ENCODE measurements at regions not wholly inside any gene's neighbourhood (a gene's known extent, or its start where the extent isn't known, plus 50 kb on each side); places are given as distances from the start of the nearest gene placed in this dataset.
"Not testable (repeated sequence)": the region's sequence is repeated elsewhere in the genome, so short reads cannot be mapped to it uniquely, and the experiment has no call there.

DNA sequence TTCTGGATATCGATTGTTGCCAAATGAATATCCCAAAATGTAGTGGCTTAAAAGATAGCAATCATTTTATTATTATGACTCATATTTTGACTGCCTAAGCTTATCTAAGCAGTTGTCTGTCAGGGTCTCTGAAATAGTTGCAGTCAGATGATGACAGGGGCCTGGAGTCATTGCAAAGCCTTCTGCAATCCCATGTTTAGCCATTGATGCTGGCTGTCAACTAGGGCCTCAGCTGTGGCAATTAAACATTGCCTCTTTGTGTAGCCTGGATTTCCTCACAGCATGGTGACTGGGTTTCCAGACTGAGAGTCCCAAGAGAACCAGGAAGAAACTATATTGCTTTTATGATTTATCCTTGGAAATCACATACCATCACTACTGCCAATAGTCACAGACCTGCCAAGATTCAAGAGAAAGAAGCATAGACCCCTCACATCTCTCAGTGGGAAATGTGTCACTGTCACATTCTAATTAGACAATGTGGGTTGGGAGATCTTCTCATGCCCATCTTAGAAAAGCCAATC, 227.3 kb upstream of the NOCT start:
- no peak overlapping the region for H3K27ac Mint-ChIP-seq (ENCODE audit: unreplicated experiment)
- DNase-seq (ENCODE audit: low read depth, low spot score) = no peak
- no peaks in the 10 kb centered on the region for H3K27me3 Mint-ChIP-seq (ENCODE audit: low read depth)
- no peaks in the 10 kb centered on the region for H3K4me1 Mint-ChIP-seq
- H3K9me3 Mint-ChIP-seq = no peaks in the 10 kb centered on the region
- TF ChIP-seq, protein P1, sequence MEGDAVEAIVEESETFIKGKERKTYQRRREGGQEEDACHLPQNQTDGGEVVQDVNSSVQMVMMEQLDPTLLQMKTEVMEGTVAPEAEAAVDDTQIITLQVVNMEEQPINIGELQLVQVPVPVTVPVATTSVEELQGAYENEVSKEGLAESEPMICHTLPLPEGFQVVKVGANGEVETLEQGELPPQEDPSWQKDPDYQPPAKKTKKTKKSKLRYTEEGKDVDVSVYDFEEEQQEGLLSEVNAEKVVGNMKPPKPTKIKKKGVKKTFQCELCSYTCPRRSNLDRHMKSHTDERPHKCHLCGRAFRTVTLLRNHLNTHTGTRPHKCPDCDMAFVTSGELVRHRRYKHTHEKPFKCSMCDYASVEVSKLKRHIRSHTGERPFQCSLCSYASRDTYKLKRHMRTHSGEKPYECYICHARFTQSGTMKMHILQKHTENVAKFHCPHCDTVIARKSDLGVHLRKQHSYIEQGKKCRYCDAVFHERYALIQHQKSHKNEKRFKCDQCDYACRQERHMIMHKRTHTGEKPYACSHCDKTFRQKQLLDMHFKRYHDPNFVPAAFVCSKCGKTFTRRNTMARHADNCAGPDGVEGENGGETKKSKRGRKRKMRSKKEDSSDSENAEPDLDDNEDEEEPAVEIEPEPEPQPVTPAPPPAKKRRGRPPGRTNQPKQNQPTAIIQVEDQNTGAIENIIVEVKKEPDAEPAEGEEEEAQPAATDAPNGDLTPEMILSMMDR (conservative IDR thresholded peaks at IDR 0.05) = no peak
- no peak overlapping the region for H3K4me3 Mint-ChIP-seq
- no peaks in the 10 kb centered on the region for H3K36me3 Mint-ChIP-seq (ENCODE audit: low read depth)

DNA sequence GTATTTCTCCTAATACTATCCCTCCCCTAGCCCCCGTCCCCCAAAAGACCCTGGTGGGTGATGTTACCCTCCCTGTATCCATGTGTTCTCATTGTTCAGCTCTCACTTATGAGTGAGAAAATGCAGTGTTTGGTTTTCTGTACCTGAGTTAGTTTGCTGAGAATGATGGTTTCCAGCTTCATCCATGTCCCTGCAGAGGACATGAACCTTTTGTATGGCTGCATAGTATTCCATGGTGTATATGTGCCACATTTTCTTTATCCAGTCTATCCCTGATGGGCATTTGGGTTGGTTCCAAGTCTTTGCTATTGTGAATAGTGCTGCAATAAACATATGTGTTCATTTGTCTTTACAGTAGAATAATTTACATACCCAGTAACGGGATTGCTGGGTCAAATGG, 235.8 kb upstream of the NOCT start:
- H3K27me3 Mint-ChIP-seq (ENCODE audit: low read depth); DNase-seq (ENCODE audit: low read depth, low spot score); H3K4me1 Mint-ChIP-seq; H3K4me3 Mint-ChIP-seq; H3K36me3 Mint-ChIP-seq (ENCODE audit: low read depth); H3K27ac Mint-ChIP-seq (ENCODE audit: unreplicated experiment); H3K9me3 Mint-ChIP-seq: not testable (repeated sequence)

DNA sequence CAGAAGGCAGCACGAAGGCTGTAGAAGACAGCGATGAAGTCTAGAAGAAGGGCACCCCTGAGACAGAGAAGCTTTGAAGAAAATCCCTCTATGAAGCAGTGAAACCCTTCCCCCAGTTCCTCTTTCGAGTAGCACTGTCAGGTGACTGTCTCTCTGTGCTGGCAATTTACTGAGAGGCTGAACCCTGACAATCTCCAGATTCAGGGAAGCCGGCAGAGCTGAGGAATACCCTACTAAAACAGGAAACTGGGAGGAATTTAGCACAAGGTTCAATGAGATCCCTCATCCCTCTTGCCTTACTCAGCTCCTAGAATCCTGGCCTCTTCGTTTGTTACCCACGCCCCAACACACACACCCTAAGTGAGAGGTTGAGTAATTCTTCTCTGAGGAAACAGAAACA, 239.7 kb upstream of the NOCT start:
- H3K4me3 Mint-ChIP-seq = no peak overlapping the region
- TF ChIP-seq, protein P1 (conservative IDR thresholded peaks at IDR 0.05) = no peak
- no peak overlapping the region for H3K27ac Mint-ChIP-seq (ENCODE audit: unreplicated experiment)
- peaks cover 2% of the 10 kb centered on the region for H3K9me3 Mint-ChIP-seq
- peaks cover 4% of the 10 kb centered on the region for H3K36me3 Mint-ChIP-seq (ENCODE audit: low read depth)
- H3K27me3 Mint-ChIP-seq (ENCODE audit: low read depth) = no peaks in the 10 kb centered on the region
- no peak for DNase-seq (ENCODE audit: low read depth, low spot score)
- peaks cover 5% of the 10 kb centered on the region for H3K4me1 Mint-ChIP-seq

DNA sequence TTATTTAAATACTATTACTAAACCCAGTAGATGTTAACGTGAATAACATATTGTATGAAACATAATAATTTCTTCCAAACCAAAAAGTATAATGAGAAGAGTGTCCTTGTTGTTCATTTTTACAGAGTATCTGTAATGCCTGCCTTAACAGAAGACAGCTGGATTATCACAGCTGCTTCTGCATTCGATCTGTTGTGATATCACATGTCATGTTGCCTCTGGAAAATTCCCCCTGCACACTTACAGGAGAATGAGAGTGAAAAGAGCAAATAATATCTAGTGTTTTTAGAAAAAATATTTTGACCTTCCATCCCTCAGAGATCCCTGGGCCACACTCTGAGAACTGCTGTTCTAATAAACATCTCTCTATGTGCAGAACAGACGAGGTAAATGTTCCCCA, 240.1 kb upstream of the NOCT start:
- TF ChIP-seq, protein P1 (conservative IDR thresholded peaks at IDR 0.05) = no peak
- H3K27ac Mint-ChIP-seq (ENCODE audit: unreplicated experiment) = no peak overlapping the region
- H3K4me1 Mint-ChIP-seq = peaks cover 5% of the 10 kb centered on the region

DNA sequence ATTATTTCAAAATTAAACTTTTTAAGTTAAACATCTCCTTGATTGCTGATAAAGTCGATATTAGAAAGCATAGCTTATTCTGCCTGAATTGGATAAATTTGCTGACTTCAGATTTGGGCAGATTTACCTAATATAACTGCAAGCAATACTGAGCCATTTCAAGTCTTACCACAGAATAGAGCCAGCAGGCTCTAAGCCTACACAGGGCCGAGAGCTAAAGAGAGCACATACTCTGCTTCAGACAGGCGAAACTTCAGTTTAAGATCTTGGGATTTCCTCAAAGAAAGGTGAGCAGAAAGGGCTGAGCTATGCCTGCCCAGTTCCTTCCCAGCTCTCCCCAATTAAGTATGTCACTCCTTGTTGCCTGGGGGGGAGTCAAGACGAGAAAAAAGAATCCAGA, 240.6 kb upstream of the NOCT start:
- H3K4me1 Mint-ChIP-seq = peaks cover 5% of the 10 kb centered on the region
- no peaks in the 10 kb centered on the region for H3K27me3 Mint-ChIP-seq (ENCODE audit: low read depth)
- no peak overlapping the region for H3K4me3 Mint-ChIP-seq
- H3K9me3 Mint-ChIP-seq = peaks cover 2% of the 10 kb centered on the region
- DNase-seq (ENCODE audit: low read depth, low spot score) = no peak
- TF ChIP-seq, protein P1 (conservative IDR thresholded peaks at IDR 0.05) = no peak
- H3K27ac Mint-ChIP-seq (ENCODE audit: unreplicated experiment) = no peak overlapping the region
- H3K36me3 Mint-ChIP-seq (ENCODE audit: low read depth) = no peaks in the 10 kb centered on the region

More for the DNA sequence above, 240.1 kb upstream of the NOCT start:
- no peaks in the 10 kb centered on the region for H3K27me3 Mint-ChIP-seq (ENCODE audit: low read depth)
- H3K36me3 Mint-ChIP-seq (ENCODE audit: low read depth) = peaks cover 3% of the 10 kb centered on the region
- H3K4me3 Mint-ChIP-seq = no peak overlapping the region
- DNase-seq (ENCODE audit: low read depth, low spot score) = no peak
- H3K9me3 Mint-ChIP-seq = peaks cover 2% of the 10 kb centered on the region

DNA sequence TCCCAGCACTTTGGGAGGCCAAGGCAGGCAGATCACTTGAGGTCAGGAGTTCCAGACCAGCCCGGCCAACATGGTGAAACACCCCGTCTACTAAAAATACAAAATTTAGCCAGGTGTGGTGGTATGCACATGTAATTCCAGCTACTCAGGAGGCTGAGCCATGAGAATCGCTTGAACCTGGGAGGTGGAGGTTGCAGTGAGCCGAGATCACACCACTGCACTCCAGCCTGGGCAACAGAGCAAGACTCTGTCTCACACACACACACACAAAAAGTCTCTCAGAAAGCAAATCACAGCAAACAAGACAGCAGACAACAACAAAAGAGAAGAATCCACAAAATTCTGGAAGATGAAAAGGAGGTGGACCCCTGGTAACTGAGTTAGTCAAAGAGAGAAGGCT, 241.5 kb upstream of the NOCT start:
- not testable (repeated sequence) for DNase-seq (ENCODE audit: low read depth, low spot score); H3K27ac Mint-ChIP-seq (ENCODE audit: unreplicated experiment); H3K9me3 Mint-ChIP-seq; H3K4me3 Mint-ChIP-seq; H3K4me1 Mint-ChIP-seq; H3K27me3 Mint-ChIP-seq (ENCODE audit: low read depth); H3K36me3 Mint-ChIP-seq (ENCODE audit: low read depth)

DNA sequence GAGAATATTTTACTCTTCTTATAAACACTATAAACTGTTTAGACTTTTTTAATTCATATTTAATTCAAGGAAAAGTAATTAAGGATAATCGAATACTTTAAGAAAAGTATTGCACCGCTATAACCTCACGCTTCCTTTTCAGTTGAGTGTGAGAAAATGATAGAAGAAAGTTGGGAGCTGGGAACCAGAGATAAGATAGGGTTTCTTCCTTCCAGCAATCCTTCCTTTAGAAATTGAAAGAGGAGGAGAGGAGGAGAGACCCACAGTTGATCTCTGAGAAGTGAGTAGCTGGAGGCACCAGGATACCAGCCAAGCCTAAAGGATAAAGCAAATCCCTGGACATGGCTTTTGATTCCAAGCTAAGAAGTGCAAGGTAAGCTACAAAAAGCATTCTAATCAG, 242.3 kb upstream of the NOCT start:
- no peak for DNase-seq (ENCODE audit: low read depth, low spot score)
- TF ChIP-seq, protein P1 (conservative IDR thresholded peaks at IDR 0.05) = no peak
- no peaks in the 10 kb centered on the region for H3K36me3 Mint-ChIP-seq (ENCODE audit: low read depth)
- H3K9me3 Mint-ChIP-seq = peaks cover 2% of the 10 kb centered on the region
- H3K27me3 Mint-ChIP-seq (ENCODE audit: low read depth) = no peaks in the 10 kb centered on the region
- no peak overlapping the region for H3K4me3 Mint-ChIP-seq
- peaks cover 5% of the 10 kb centered on the region for H3K4me1 Mint-ChIP-seq
- H3K27ac Mint-ChIP-seq (ENCODE audit: unreplicated experiment) = no peak overlapping the region

All from neural crest cell (in vitro differentiated cells).